Astrocyte of the cerebellum (primary cell): ENCODE measurements at regions not wholly inside any gene's neighbourhood (a gene's known extent, or its start where the extent isn't known, plus 50 kb on each side); places are given as distances from the start of the nearest gene placed in this dataset.

Experiments
- DNase-seq: peaks from one replicate; pipeline ENCODE4 v3.0.0-alpha.2; 2011; ENCODE audit warnings: low read depth
- H3K4me3 ChIP-seq: 2 replicates; pipeline ENCODE4 v1.5.1; 2011; ENCODE audit warnings: mild to moderate bottlenecking, low read depth, low read length, moderate library complexity
- in situ Hi-C: cut with HindIII; loops from 2 replicates; pipeline ENCODE4 v1.10.0; 2017; ENCODE audit warnings: low sequenced_read_pairs
- TF ChIP-seq, protein P1 (sequence below): IDR thresholded peaks from 2 replicates; pipeline ENCODE4 v1.5.1; 2012; ENCODE audit warnings: low read length, low read depth, moderate library complexity, mild to moderate bottlenecking; ENCODE audit errors: missing control alignments

DNA sequence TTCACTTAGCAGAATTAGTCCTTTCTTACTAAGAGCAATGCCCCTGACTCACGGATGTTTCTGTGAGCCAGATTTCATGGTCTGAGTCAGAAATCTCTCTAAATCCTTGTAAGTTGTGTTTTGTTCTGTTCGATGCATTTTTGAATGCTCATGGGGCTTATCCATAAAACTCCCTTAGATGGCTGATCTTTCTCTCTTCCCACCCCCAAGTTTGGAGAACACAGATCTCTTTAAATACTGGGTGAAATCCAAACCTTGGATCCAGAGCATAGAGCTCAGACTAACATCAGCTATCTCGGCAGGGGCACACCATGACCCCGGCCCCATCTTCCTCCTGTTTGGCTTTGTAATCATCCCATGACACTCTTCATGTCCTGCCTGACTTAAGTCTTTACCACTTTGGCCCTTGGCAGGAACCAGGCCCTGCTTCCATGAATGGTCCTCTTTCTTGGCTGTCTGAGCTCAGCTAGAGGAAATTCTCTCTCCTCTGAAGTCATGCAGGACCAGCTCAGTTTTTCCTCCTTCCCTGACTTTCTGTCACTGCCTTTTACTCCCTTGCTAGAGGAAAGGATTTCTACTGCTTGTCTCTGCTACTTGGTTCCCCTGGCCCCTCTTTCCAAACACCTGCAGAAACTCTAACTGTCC lies 120.4 kb upstream of the RAB11FIP2 start:
- no peak overlapping the region for H3K4me3 ChIP-seq
- in situ Hi-C loops, result no loop called here
- DNase-seq, result no peak
- TF ChIP-seq, protein P1, sequence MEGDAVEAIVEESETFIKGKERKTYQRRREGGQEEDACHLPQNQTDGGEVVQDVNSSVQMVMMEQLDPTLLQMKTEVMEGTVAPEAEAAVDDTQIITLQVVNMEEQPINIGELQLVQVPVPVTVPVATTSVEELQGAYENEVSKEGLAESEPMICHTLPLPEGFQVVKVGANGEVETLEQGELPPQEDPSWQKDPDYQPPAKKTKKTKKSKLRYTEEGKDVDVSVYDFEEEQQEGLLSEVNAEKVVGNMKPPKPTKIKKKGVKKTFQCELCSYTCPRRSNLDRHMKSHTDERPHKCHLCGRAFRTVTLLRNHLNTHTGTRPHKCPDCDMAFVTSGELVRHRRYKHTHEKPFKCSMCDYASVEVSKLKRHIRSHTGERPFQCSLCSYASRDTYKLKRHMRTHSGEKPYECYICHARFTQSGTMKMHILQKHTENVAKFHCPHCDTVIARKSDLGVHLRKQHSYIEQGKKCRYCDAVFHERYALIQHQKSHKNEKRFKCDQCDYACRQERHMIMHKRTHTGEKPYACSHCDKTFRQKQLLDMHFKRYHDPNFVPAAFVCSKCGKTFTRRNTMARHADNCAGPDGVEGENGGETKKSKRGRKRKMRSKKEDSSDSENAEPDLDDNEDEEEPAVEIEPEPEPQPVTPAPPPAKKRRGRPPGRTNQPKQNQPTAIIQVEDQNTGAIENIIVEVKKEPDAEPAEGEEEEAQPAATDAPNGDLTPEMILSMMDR, result no peak

DNA sequence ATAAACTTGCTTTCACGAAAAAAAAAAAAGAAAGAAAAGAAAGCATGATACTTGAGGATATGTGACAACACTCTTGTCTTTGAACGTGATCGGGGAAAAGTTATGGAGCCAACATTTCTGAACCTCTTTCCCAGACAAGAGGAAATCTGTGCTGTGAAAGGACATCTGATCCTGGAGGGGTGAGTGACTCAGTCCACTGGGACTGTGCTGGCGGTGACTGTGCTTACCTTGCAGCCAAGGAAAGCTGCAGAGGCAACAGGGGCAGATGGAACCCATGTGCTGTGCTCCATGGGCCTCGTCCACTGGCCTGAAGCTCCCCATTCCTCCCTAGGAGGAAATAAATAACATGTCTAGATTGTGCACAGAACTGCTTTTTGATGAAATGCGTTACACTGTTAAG lies 116.5 kb upstream of the RAB11FIP2 start:
- no peak overlapping the region for H3K4me3 ChIP-seq
- DNase-seq, result no peak
- TF ChIP-seq, protein P1, result no peak
- in situ Hi-C loops, result no loop called here

DNA sequence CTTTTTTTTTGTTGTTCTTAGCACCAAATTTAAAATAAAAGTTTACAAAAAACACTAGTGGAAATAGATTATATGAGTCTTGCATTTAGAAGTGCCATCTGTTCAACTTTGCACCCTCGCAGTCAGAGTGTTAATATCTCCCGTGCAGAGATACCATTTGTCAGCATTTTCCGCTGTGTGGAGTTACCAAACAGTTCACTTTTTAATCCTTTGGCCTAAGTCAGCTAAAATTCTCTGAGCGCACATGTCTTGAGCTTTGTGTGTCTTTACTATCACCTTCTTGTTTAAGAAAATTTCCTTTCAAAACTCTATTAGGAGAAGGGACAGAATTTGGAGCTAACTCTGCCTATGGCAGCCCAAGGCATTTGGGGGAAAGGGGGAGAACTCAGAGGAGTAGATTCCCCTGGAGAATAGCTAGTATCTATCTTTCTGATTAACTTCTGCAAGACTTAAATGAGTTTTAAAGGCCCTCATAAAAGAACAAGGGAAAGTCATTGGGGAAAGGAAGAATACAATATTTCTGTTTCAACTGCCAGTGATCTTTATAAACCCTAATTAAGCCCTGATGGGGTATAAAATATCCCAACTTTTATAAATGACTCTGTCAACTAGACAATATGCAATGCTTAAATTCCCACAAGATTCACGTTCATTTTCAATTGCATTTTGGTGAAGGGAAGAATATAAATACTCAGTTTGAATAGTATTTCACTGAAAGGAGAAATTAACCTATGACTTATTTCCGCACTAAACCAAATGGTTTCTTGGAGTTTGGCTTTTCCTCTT lies 114.9 kb upstream of the RAB11FIP2 start:
- no peak overlapping the region for H3K4me3 ChIP-seq
- TF ChIP-seq, protein P1, result no peak
- DNase-seq, result no peak
- in situ Hi-C loops, result no loop called here

DNA sequence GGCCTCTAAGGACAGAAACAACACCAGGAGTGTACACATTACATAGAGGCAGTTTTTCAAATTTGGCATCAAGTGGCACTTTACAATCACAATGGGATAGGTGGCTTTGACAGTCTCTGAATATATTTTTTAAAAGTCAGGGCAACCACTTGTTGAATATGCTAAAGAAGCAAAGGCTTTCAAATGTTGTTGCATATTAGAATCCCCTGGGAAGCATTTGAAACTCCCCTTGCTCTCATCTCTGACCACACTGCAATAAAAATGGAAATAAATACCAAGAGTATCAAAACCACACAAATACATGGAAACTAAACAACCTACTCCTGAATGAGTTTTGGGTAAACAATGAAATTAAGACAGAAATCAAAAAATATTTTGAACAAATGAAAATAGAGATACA lies 106.5 kb upstream of the RAB11FIP2 start:
- no peak for DNase-seq
- no peak overlapping the region for H3K4me3 ChIP-seq
- in situ Hi-C loops, result no loop called here
- TF ChIP-seq, protein P1, result no peak

DNA sequence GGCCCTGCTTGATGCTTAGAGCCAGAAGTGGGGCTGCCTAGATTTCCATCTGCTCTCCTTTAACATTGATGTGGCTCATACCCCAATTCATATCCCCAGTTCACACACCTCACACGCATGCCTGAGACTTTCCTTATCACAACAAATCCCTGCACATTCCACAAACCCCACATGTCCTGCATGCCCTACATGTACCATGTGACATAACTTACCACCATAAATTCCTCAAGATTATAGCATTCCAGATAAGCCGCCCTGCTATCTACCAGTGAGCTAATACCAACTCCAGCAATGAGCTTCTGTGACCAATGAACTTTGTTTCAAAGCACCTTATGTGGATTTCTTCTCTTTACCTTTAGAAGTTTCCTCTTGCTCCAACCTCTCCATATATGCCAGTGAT lies 104.7 kb upstream of the RAB11FIP2 start:
- in situ Hi-C loops, result no loop called here
- H3K4me3 ChIP-seq, result no peak overlapping the region
- TF ChIP-seq, protein P1, result no peak
- DNase-seq, result no peak

DNA sequence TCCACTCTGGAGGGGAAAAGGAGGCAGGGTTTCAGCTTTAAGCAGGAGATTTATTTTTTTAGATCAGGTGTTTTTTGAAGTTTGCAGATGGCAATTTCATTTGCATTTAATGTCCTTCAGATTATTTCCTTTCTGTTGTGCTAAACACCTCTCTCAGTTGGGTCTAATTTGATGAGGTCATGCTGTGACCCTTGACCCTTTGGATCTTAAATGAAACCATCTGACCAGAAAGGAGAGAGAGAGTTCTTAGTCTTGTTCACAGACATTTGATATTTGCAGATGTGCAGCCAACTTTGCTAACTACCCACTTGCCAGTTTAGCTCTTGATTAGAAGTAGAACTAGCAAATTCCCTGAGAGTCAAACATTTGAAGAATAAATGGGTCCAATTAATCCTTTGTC lies 101.5 kb upstream of the RAB11FIP2 start:
- DNase-seq, result no peak
- TF ChIP-seq, protein P1, result no peak
- in situ Hi-C loops, result no loop called here
- H3K4me3 ChIP-seq, result no peak overlapping the region
